CD14-positive monocyte (primary cell): ENCODE measurements at regions not wholly inside any gene's neighbourhood (a gene's known extent, or its start where the extent isn't known, plus 50 kb on each side); places are given as distances from the start of the nearest gene placed in this dataset.

Experiments
- DNase-seq, 3 donors: peaks; one replicate each; pipeline ENCODE4 v3.0.0-alpha.2; 2011 to 2022
- H2AFZ ChIP-seq: 2 replicates; pipeline ENCODE4 v1.6.0; 2012; ENCODE audit warnings: mild to moderate bottlenecking, low read depth, low read length, inconsistent platforms; ENCODE audit not compliant: insufficient read depth, poor library complexity, severe bottlenecking
- H3K27ac ChIP-seq, 2 donors: 1 replicate in 1 of 2; 2 replicates in 1 of 2; pipeline ENCODE4 v1.5.1; 2012 to 2013; ENCODE audit warnings: low read length in 2 of 2, control low read depth in 1 of 2, inconsistent platforms in 1 of 2, low read depth in 1 of 2, mild to moderate bottlenecking in 1 of 2
- H3K27me3 ChIP-seq, 2 donors: one replicate each; pipeline versions ENCODE4 v1.6.0 to v1.6.1; 2011 to 2013; ENCODE audit warnings: low read length in 2 of 2; ENCODE audit not compliant: control insufficient read depth in 2 of 2, insufficient read depth in 2 of 2
- H3K36me3 ChIP-seq, 2 donors: replicated peaks in 1 of 2; 1 replicate in 1 of 2; 2 replicates in 1 of 2; pipeline versions ENCODE4 v1.5.1 to v1.6.1; 2012 to 2013; ENCODE audit warnings: low read length in 2 of 2, control low read depth in 1 of 2, inconsistent platforms in 1 of 2, mild to moderate bottlenecking in 1 of 2; ENCODE audit not compliant: insufficient read depth in 2 of 2, control insufficient read depth in 1 of 2
- H3K4me1 ChIP-seq, 2 donors: 1 replicate in 1 of 2; 2 replicates in 1 of 2; pipeline versions ENCODE4 v1.5.1 to v1.6.1; 2012 to 2013; ENCODE audit warnings: low read length in 2 of 2, control low read depth in 1 of 2, inconsistent platforms in 1 of 2, mild to moderate bottlenecking in 1 of 2, moderate library complexity in 1 of 2; ENCODE audit not compliant: insufficient read depth in 2 of 2, control insufficient read depth in 1 of 2
- H3K4me2 ChIP-seq: replicated peaks from 2 replicates; pipeline ENCODE3; 2012; ENCODE audit warnings: low read length, moderate library complexity, mild to moderate bottlenecking; ENCODE audit not compliant: poor library complexity, severe bottlenecking; ENCODE audit errors: extremely low read depth
- H3K4me3 ChIP-seq, 3 experiments: fragments of 200-600 bp in 1 of 3; sonication (generic) in 1 of 3; replicated peaks in 1 of 3; 1 replicate in 2 of 3; 2 replicates in 1 of 3; pipeline ENCODE4 v1.5.1; 2011 to 2013; ENCODE audit warnings: low read length in 3 of 3, mild to moderate bottlenecking in 3 of 3, control low read depth in 2 of 3, low read depth in 2 of 3, inconsistent platforms in 1 of 3, moderate library complexity in 1 of 3
- H3K79me2 ChIP-seq: 2 replicates; pipeline ENCODE4 v1.6.0; 2012; ENCODE audit warnings: mild to moderate bottlenecking, control low read depth, inconsistent platforms, low read length, moderate library complexity; ENCODE audit not compliant: insufficient read depth
- H3K9ac ChIP-seq: 2 replicates; pipeline ENCODE4 v1.6.0; 2017; ENCODE audit warnings: low read length, mild to moderate bottlenecking; ENCODE audit not compliant: insufficient read depth, poor library complexity, severe bottlenecking
- H3K9me3 ChIP-seq, 2 donors: replicated peaks in 1 of 2; 1 replicate in 1 of 2; 2 replicates in 1 of 2; pipeline versions ENCODE4 v1.5.1 to v1.6.1; 2012 to 2013; ENCODE audit warnings: low read length in 2 of 2, control low read depth in 1 of 2; ENCODE audit not compliant: control insufficient read depth in 1 of 2, insufficient read depth in 1 of 2
- H4K20me1 ChIP-seq: 2 replicates; pipeline ENCODE4 v1.6.0; 2012; ENCODE audit warnings: mild to moderate bottlenecking, low read length, control low read depth, moderate library complexity; ENCODE audit not compliant: insufficient read depth
- H3K27ac Mint-ChIP-seq, 7 donors: one replicate each; pipeline ENCODE4 v1.8.0; 2020; ENCODE audit warnings: mild to moderate bottlenecking in 7 of 7, mixed read lengths in 7 of 7, moderate library complexity in 6 of 7, inconsistent platforms in 2 of 7
- H3K27me3 Mint-ChIP-seq, 3 donors: one replicate each; pipeline ENCODE4 v1.8.0; 2021 to 2022; ENCODE audit warnings: low read depth in 3 of 3, mild to moderate bottlenecking in 3 of 3, mixed read lengths in 3 of 3, moderate library complexity in 3 of 3, inconsistent platforms in 1 of 3
- H3K36me3 Mint-ChIP-seq, 2 donors: one replicate each; pipeline ENCODE4 v1.8.0; 2020; ENCODE audit warnings: mixed read lengths in 2 of 2, inconsistent platforms in 1 of 2, mild to moderate bottlenecking in 1 of 2
- H3K4me1 Mint-ChIP-seq: one replicate; pipeline ENCODE4 v1.8.0; 2020; ENCODE audit warnings: mild to moderate bottlenecking, mixed read lengths
- H3K4me3 Mint-ChIP-seq, 2 donors: one replicate each; pipeline ENCODE4 v1.8.0; 2020; ENCODE audit warnings: mild to moderate bottlenecking in 2 of 2, mixed read lengths in 2 of 2, moderate library complexity in 1 of 2
- H3K9me3 Mint-ChIP-seq, 7 donors: one replicate each; pipeline ENCODE4 v1.8.0; 2020 to 2022; ENCODE audit warnings: mixed read lengths in 7 of 7, mild to moderate bottlenecking in 6 of 7, moderate library complexity in 6 of 7, inconsistent platforms in 2 of 7
- WGBS: methylation state at CpG from one replicate; pipeline ENCODE4 v1.1.5; 2013; ENCODE audit warnings: missing lambda C conversion rate; ENCODE audit not compliant: insufficient coverage; 5-methylcytosine and 5-hydroxymethylcytosine counted together
- intact Hi-C, 2 donors: fragments of 100-400 bp; cut with micrococcal nuclease; formaldehyde crosslinking; loops; one replicate each; pipeline versions ENCODE4 v1.15.0 to v1.15.1; 2023
- TF ChIP-seq, protein P1 (sequence below): fragments of 200-600 bp; IDR thresholded peaks from one replicate; pipeline ENCODE4 v1.8.0; 2022; ENCODE audit warnings: antibody characterized with exemption, mild to moderate bottlenecking

DNA sequence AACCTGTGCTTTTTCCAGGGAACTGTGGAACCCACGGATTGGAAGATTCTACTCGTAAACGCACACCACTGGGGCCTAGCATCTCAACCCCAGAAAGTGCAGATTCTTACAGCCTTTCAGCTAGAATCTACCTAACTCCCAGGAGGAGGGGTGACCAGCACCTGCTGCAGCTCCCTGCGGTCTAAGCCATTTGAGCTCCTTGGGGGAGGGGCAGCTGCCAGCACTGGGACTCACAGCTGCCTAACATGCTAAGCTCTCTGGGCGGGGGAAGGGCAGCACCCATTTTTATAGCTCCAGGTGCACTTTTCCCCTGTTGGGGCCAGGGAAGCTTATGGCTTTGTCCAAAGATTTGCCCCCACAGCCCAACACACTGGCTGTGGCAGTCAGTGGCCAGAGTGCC is 595.7 kb upstream of the EPHA5 start:
- Histone ChIP-seq H2AFZ (no peak overlapping the region), H3K27ac (no peak overlapping the region), H3K4me2 (no peak overlapping the region), H3K9me3 (peaks cover 13 to 16% of the 10 kb centered on the region in 2 donors), H3K4me3 (no peak overlapping the region), H3K79me2 (no peaks in the 10 kb centered on the region), H3K9ac (no peak overlapping the region), H3K36me3 (no peaks in the 10 kb centered on the region), H3K27me3 (no peaks in the 10 kb centered on the region), H3K4me1 (no peaks in the 10 kb centered on the region), H4K20me1 (no peaks in the 10 kb centered on the region)
- Mint-ChIP-seq H3K4me1 (no peaks in the 10 kb centered on the region), H3K27ac (no peak overlapping the region), H3K27me3 (peaks cover 0 to 2% (median 0%) of the 10 kb centered on the region in 3 donors), H3K4me3 (no peak overlapping the region), H3K36me3 (no peaks in the 10 kb centered on the region), H3K9me3 (peaks cover 4 to 15% (median 6%) of the 10 kb centered on the region in 7 donors)
- 90% methylated on average over 2 of the region's 5 CpGs for WGBS
- no peak for DNase-seq
- intact Hi-C loops = no loop called here
- TF ChIP-seq, protein P1, sequence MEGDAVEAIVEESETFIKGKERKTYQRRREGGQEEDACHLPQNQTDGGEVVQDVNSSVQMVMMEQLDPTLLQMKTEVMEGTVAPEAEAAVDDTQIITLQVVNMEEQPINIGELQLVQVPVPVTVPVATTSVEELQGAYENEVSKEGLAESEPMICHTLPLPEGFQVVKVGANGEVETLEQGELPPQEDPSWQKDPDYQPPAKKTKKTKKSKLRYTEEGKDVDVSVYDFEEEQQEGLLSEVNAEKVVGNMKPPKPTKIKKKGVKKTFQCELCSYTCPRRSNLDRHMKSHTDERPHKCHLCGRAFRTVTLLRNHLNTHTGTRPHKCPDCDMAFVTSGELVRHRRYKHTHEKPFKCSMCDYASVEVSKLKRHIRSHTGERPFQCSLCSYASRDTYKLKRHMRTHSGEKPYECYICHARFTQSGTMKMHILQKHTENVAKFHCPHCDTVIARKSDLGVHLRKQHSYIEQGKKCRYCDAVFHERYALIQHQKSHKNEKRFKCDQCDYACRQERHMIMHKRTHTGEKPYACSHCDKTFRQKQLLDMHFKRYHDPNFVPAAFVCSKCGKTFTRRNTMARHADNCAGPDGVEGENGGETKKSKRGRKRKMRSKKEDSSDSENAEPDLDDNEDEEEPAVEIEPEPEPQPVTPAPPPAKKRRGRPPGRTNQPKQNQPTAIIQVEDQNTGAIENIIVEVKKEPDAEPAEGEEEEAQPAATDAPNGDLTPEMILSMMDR = no peak

DNA sequence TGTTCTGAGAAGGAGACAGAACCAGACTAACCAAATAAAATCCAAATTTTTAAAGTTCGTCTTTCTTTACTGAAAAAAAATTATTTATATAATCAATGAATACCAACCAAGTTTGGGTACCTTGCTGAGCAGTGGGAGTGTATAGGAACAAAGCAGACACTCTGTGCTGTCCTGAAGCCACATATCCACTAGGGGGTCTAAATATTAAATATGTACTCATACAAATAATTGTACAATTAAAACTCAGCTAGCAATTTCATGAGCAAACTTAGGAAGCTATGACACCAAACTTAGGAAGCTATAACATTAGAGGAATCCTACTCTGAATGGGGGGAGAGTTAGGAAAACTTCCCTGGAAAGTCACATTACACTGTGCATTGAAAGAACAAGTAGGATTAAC is 582.0 kb upstream of the EPHA5 start:
- H3K36me3 Mint-ChIP-seq = no peaks in the 10 kb centered on the region
- Histone ChIP-seq H3K27ac (no peak overlapping the region), H3K9ac (no peak overlapping the region), H3K36me3 (no peaks in the 10 kb centered on the region), H3K9me3 (no peaks in the 10 kb centered on the region), H3K4me2 (no peak overlapping the region), H4K20me1 (no peaks in the 10 kb centered on the region), H2AFZ (no peak overlapping the region), H3K79me2 (no peaks in the 10 kb centered on the region), H3K4me3 (no peak overlapping the region), H3K27me3 (no peaks in the 10 kb centered on the region), H3K4me1 (no peaks in the 10 kb centered on the region)
- WGBS = no CpG with 5 or more reads among the region's 1 CpG
- H3K4me1 Mint-ChIP-seq = no peaks in the 10 kb centered on the region
- no peak overlapping the region for H3K4me3 Mint-ChIP-seq
- intact Hi-C loops = no loop called here
- no peak for DNase-seq
- H3K27ac Mint-ChIP-seq = no peak overlapping the region
- H3K27me3 Mint-ChIP-seq = no peaks in the 10 kb centered on the region
- TF ChIP-seq, protein P1 = no peak
- H3K9me3 Mint-ChIP-seq = peaks cover 2 to 7% (median 3%) of the 10 kb centered on the region in 7 donors
